GM12872 (cell line): ENCODE measurements at regions not wholly inside any gene's neighbourhood (a gene's known extent, or its start where the extent isn't known, plus 50 kb on each side); places are given as distances from the start of the nearest gene placed in this dataset.

ENCODE experiments used
- TF ChIP-seq, protein P1 (sequence below): IDR thresholded peaks from 3 replicates; pipeline ENCODE4 v1.5.1; 2011; ENCODE audit warnings: low read depth, mild to moderate bottlenecking, low read length, moderate library complexity; ENCODE audit not compliant: insufficient read depth

DNA sequence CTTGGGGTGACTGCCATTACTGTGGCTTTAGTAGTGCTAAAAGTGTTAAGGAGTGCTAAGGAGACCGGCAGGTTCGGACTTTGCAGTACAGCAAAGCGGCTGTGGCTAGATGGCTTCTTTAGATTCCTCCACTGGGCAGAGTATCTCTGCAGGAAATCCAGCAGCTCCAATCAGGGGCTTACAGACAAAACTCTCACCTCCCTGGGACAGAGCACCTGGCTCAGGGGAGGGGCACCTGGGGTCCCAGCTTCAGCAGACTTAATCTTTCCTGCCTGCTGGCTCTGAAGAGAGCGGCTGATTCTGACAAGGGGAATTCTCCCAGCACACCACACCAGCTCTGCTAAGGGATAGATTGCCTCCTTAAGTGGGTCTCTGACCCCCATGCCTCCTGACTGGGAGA is 668.8 kb upstream of the TENM4 start:
- TF ChIP-seq, protein P1, sequence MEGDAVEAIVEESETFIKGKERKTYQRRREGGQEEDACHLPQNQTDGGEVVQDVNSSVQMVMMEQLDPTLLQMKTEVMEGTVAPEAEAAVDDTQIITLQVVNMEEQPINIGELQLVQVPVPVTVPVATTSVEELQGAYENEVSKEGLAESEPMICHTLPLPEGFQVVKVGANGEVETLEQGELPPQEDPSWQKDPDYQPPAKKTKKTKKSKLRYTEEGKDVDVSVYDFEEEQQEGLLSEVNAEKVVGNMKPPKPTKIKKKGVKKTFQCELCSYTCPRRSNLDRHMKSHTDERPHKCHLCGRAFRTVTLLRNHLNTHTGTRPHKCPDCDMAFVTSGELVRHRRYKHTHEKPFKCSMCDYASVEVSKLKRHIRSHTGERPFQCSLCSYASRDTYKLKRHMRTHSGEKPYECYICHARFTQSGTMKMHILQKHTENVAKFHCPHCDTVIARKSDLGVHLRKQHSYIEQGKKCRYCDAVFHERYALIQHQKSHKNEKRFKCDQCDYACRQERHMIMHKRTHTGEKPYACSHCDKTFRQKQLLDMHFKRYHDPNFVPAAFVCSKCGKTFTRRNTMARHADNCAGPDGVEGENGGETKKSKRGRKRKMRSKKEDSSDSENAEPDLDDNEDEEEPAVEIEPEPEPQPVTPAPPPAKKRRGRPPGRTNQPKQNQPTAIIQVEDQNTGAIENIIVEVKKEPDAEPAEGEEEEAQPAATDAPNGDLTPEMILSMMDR: no peak

DNA sequence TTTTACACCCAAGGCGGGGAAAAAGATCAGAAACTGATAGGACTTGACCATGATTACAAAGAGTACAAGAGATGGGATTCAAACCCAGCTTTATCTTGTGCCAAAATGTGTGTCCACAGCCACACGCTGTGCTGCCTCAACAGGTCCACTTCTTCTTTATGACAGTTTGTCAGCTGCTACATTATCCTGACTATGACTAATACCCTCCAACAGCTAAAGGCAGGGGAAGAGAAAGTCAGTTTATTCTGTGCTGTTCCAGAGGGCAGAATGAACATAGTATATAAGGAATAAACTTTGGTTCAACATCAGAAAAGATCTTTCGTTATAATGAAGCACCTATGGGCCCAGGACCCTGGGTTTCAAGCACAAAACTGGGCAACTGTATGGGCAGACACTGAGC is 668.2 kb upstream of the TENM4 start:
- TF ChIP-seq, protein P1: no peak

DNA sequence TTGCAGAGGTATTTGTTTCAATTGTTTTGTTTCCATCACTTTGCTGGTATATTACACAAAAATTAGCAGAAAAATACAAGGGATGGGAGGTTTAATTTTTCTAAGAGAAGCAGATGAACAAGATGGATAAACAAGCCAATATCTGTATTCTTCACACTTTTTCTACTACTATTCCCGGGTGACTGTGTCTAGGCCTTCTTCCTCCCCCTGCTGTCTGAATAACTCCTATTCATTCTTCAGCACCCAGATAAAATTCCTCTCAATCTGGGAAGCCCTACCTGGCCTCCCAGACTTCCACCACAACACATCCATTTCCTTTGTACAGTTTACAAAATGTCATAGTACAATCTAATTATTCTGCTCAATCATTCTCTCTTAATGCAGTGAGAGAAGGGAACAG is 666.6 kb upstream of the TENM4 start:
- TF ChIP-seq, protein P1: no peak

DNA sequence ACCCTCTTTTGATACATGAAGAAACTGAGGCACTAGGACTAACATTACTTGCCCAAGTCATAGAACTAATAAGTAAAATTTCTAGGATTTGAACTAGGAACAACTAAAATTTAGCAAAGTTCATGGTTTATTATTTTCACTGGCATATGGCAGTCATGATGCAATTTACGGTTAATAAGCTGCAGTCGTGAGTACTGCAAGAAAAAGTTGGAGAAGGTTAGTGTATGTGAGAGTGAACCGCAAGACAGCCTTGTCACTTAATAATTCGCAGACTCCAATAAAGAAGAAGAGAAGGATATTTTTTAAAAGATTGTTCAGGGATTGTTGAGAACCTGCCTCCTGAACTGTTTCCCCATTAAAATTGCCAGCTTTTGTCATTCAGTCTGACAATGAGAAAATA is 663.4 kb upstream of the TENM4 start:
- TF ChIP-seq, protein P1: no peak

DNA sequence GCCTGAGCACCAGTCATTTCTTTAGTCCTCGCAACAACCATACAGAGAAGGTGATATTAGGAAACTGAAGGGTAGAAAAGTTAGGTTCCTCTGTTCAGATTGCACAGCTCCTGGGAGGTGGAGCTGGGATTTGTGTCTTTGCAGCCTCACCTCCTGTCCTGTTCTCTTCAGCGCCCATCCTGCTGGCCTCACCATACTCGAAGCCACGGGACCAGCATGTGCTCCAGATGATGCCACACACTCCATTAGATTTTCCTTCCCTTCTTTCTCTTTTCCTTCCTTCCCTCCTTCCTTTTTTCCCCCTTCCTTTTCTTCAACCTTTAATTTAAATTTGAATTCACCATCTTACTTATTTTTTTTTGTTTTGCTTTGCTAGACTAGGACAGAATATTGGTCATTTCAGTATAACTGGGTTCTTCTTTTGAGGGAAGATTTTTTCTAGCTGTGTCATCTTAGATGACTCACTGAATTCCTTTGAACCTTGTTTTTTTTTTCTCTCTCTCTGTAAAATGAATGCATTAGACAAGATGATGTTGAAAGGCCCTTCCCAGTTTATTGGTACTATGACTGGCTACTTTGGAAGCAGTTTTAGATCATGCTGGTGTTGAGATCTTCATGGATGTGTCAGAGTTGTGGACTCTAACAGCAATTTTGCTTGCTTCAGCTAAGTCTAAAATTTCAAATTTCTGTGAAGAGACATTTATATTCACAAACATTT is 662.5 kb upstream of the TENM4 start:
- TF ChIP-seq, protein P1: no peak

DNA sequence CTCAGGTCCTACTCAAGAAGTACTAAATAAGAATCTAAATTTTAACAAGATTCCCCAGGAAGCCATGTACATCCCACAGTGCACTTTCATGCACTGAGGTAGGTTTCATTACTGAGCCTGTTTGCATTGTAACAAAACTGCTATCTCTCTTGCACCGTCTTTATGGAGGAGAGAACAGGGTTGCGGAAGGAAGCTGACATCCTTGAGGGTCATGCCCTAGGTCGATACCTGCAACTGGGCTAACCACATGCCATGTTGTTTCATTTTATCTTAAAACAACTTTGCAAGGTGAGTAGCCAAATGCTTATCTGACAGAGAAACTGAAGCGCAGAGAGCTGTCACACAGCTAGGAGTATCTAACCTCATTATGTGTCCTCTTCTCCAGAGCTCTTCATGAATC is 656.3 kb upstream of the TENM4 start:
- TF ChIP-seq, protein P1: no peak

DNA sequence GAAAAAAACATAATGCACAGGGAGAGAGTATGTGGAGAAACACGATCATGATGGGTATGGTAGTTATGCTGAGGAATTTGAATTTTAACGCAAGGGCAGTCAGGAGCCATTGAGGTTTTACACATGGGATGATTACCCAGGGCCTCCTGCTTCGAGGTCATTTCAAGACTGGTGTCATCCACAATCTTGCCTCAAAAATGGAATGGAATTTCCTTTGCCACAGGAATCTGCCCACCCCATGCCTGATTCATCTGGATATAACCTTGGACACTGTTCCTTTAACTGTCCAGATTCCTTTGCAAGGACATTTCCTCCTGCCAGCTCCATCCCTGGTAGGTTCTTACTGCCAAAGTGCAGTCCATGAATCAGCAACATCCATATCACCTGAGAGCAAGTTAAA is 655.9 kb upstream of the TENM4 start:
- TF ChIP-seq, protein P1: no peak

DNA sequence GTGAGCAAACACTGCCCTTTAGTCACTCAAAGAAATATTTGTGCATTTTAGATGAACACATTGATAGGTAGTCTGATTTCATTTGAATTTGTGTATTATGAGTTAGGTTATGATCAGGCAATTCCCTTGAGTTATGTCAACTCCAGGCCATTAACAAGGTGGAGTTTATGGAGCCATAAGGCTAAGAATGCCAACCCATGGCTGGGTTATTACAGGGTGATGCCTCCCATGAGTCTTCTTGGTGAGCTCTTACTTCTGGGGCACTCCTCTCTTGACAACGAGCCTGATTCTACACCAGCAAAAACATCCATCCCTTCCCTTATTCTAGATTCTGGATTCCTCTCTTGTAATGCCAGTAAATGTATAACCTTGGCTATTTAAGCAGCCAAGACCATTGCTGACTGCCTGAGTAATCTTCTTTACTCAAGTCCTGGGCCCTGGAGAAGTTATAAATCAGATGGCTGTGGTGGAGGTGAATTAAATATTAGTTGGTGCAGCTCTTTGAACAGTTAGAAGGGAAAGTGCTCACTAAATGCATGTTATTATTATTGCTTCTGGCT is 645.7 kb upstream of the TENM4 start:
- TF ChIP-seq, protein P1: no peak
